Caco-2 (cell line): ENCODE measurements at regions not wholly inside any gene's neighbourhood (a gene's known extent, or its start where the extent isn't known, plus 50 kb on each side); places are given as distances from the start of the nearest gene placed in this dataset.

Experiments used
- BruUV-seq: library from RNA; stranded (reverse); fragments of 400-500 nt; replicated peaks from 2 replicates; lab custom pipeline; 2021; lab: Mats Ljungman, UMichigan
- CTCF ChIA-PET: fragments of 300-600 bp; sonication (Branson Sonifier 250); formaldehyde crosslinking; loops from one replicate; lab custom pipeline; 2022; ENCODE audit warnings: antibody characterized with exemption; lab: Charles Lee
- POLR2A ChIA-PET: fragments of 300-600 bp; sonication (Branson Sonifier 250); formaldehyde crosslinking; loops from one replicate; lab custom pipeline; 2022; ENCODE audit warnings: antibody characterized with exemption; lab: Charles Lee
- DNase-seq, 2 experiments: peaks; one replicate each; pipeline versions ENCODE4 v3.0.0 to v3.0.0-alpha.2; 2020 to 2022
- H3K27me3 ChIP-seq: replicated peaks from 2 replicates; pipeline ENCODE4 v1.6.0; 2011; ENCODE audit warnings: low read length; ENCODE audit not compliant: control insufficient read depth, insufficient read depth
- H3K36me3 ChIP-seq: 2 replicates; pipeline ENCODE4 v1.5.1; 2011; ENCODE audit warnings: low read length; ENCODE audit not compliant: control insufficient read depth, insufficient read depth
- H3K4me1 ChIP-seq: fragments of 250-450 bp; sonication (Bioruptor Pico); 2 replicates; pipeline ENCODE4 v1.5.1; 2020; ENCODE audit warnings: mild to moderate bottlenecking
- H3K4me3 ChIP-seq: 2 replicates; pipeline ENCODE4 v1.5.1; 2011; ENCODE audit warnings: low read depth, mild to moderate bottlenecking, control low read depth, low read length
- H3K9me3 ChIP-seq: fragments of 250-450 bp; sonication (Bioruptor Pico); 2 replicates; pipeline ENCODE4 v1.5.1; 2020; ENCODE audit warnings: mild to moderate bottlenecking, moderate library complexity
- H3K27ac Mint-ChIP-seq: one replicate; pipeline ENCODE4 v1.8.0; 2022; ENCODE audit warnings: mixed read lengths; ENCODE audit not compliant: unreplicated experiment
- H3K27me3 Mint-ChIP-seq: one replicate; pipeline ENCODE4 v1.8.0; 2022; ENCODE audit warnings: mixed read lengths; ENCODE audit not compliant: insufficient read depth, unreplicated experiment
- H3K36me3 Mint-ChIP-seq: one replicate; pipeline ENCODE4 v1.8.0; 2022; ENCODE audit warnings: mild to moderate bottlenecking, mixed read lengths; ENCODE audit not compliant: insufficient read depth, unreplicated experiment
- H3K4me1 Mint-ChIP-seq: one replicate; pipeline ENCODE4 v1.8.0; 2022; ENCODE audit warnings: low read depth, mixed read lengths; ENCODE audit not compliant: unreplicated experiment
- H3K4me3 Mint-ChIP-seq: one replicate; pipeline ENCODE4 v1.8.0; 2022; ENCODE audit warnings: mild to moderate bottlenecking, moderate library complexity, mixed read lengths; ENCODE audit not compliant: unreplicated experiment
- H3K9me3 Mint-ChIP-seq: one replicate; pipeline ENCODE4 v1.8.0; 2022; ENCODE audit warnings: mixed read lengths; ENCODE audit not compliant: unreplicated experiment
- intact Hi-C: fragments of 100-400 bp; cut with micrococcal nuclease; formaldehyde crosslinking; loops from one replicate; pipeline ENCODE4 v1.10.0; 2022; ENCODE audit not compliant: unreplicated experiment
- TF ChIP-seq, protein P1 (sequence below), 2 experiments: fragments of 200-600 bp in 1 of 2; IDR thresholded peaks; 1 replicate in 1 of 2; 2 replicates in 1 of 2; pipeline versions ENCODE4 v1.5.1 to v1.8.0; 2011 to 2022; ENCODE audit warnings: antibody characterized with exemption in 1 of 2, control low read depth in 1 of 2, inconsistent platforms in 1 of 2, low read depth in 1 of 2, low read length in 1 of 2, mild to moderate bottlenecking in 1 of 2, moderate library complexity in 1 of 2; ENCODE audit not compliant: insufficient read depth in 1 of 2, severe bottlenecking in 1 of 2, unreplicated experiment in 1 of 2

- no peaks in the 10 kb centered on the region for H3K36me3 Mint-ChIP-seq
- Histone ChIP-seq H3K36me3 (no peaks in the 10 kb centered on the region), H3K4me3 (no peak overlapping the region), H3K9me3 (peaks cover 5% of the 10 kb centered on the region; the same call in 1 of the 2 replicates), H3K27me3 (no peaks in the 10 kb centered on the region), H3K4me1 (no peaks in the 10 kb centered on the region)
- H3K27ac Mint-ChIP-seq: no peak overlapping the region
- BruUV-seq: no TSS peak
- ChIA-PET POLR2A (no interaction called here), CTCF (no interaction called here)
- intact Hi-C loops: no loop called here
- no peaks in the 10 kb centered on the region for H3K27me3 Mint-ChIP-seq
- TF ChIP-seq, protein P1, sequence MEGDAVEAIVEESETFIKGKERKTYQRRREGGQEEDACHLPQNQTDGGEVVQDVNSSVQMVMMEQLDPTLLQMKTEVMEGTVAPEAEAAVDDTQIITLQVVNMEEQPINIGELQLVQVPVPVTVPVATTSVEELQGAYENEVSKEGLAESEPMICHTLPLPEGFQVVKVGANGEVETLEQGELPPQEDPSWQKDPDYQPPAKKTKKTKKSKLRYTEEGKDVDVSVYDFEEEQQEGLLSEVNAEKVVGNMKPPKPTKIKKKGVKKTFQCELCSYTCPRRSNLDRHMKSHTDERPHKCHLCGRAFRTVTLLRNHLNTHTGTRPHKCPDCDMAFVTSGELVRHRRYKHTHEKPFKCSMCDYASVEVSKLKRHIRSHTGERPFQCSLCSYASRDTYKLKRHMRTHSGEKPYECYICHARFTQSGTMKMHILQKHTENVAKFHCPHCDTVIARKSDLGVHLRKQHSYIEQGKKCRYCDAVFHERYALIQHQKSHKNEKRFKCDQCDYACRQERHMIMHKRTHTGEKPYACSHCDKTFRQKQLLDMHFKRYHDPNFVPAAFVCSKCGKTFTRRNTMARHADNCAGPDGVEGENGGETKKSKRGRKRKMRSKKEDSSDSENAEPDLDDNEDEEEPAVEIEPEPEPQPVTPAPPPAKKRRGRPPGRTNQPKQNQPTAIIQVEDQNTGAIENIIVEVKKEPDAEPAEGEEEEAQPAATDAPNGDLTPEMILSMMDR (IDR thresholded peaks at IDR 0.05; ENCODE audit: insufficient read depth in 1 of 2, low read depth in 1 of 2, low read length in 1 of 2, severe bottlenecking in 1 of 2, unreplicated experiment in 1 of 2): no peak
- H3K9me3 Mint-ChIP-seq: no peaks in the 10 kb centered on the region
- H3K4me1 Mint-ChIP-seq: no peaks in the 10 kb centered on the region
- H3K4me3 Mint-ChIP-seq: no peak overlapping the region
- DNase-seq: peak in 1 of 2 experiments; percentile 10
These were observed 772.4 kb upstream of the FBXO33 start for GRCh38 chr14:40204441-40205175.

DNA sequence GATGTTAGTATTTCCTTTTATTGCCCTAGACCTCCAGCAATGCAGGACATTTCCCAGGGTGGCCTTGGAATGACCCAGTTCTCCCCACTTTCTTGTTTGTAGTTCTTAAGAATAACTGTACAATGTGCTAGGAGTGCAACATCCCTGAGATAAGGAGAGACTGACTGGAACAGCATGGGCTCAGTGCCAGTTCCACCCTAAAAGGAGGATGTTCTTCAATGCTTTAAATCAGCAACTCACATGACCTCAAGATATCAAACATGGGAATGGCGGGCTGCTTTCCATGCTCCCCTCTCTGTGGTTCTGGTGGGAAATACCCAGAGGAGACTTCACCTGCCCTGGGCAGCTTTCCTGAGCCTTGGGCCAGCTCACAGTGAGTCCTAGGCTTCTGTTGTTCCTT lies 766.9 kb upstream of the FBXO33 start:
- Histone ChIP-seq H3K4me3 (no peak overlapping the region), H3K27me3 (no peaks in the 10 kb centered on the region), H3K9me3 (peaks cover 5% of the 10 kb centered on the region; the same call in 1 of the 2 replicates), H3K4me1 (no peaks in the 10 kb centered on the region), H3K36me3 (no peaks in the 10 kb centered on the region)
- Mint-ChIP-seq H3K4me3 (no peak overlapping the region), H3K4me1 (no peaks in the 10 kb centered on the region), H3K9me3 (no peaks in the 10 kb centered on the region), H3K27ac (no peak overlapping the region), H3K27me3 (no peaks in the 10 kb centered on the region), H3K36me3 (no peaks in the 10 kb centered on the region)
- no TSS peak for BruUV-seq
- POLR2A ChIA-PET: no interaction called here
- CTCF ChIA-PET: no interaction called here
- TF ChIP-seq, protein P1 (IDR thresholded peaks at IDR 0.05; ENCODE audit: insufficient read depth in 1 of 2, low read depth in 1 of 2, low read length in 1 of 2, severe bottlenecking in 1 of 2, unreplicated experiment in 1 of 2): no peak
- intact Hi-C loops: no loop called here
- DNase-seq: no peak

DNA sequence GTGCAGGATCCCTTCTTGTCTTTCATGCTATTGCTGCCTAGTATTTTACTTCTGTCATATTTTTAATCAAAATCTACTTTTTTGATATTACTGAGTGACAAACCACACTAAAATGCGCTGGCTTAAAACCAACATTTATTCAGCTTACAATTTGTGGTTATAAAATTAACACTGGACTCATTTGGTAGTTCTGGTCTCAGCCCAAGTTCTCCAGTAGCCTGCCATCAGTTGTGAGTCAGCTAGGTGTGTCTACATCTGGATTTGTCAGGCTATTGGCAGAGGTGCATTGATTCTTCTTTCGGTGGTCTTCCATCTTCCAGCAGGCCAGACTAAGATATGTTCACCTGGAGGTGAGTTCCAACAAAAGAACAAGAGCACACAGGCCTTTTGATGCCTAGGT lies 765.1 kb upstream of the FBXO33 start:
- H3K4me3 ChIP-seq: no peak overlapping the region
- Mint-ChIP-seq H3K9me3 (no peaks in the 10 kb centered on the region), H3K27ac (no peak overlapping the region), H3K4me3 (no peak overlapping the region), H3K27me3 (no peaks in the 10 kb centered on the region), H3K4me1 (no peaks in the 10 kb centered on the region), H3K36me3 (no peaks in the 10 kb centered on the region)
- intact Hi-C loops: no loop called here
- DNase-seq: no peak
- no TSS peak for BruUV-seq
- H3K9me3 ChIP-seq: peaks cover 5% of the 10 kb centered on the region; the same call in 1 of the 2 replicates
- no peaks in the 10 kb centered on the region for H3K27me3 ChIP-seq
- no peaks in the 10 kb centered on the region for H3K36me3 ChIP-seq
- TF ChIP-seq, protein P1 (IDR thresholded peaks at IDR 0.05; ENCODE audit: insufficient read depth in 1 of 2, low read depth in 1 of 2, low read length in 1 of 2, severe bottlenecking in 1 of 2, unreplicated experiment in 1 of 2): no peak
- H3K4me1 ChIP-seq: no peaks in the 10 kb centered on the region
- CTCF ChIA-PET: no interaction called here
- POLR2A ChIA-PET: no interaction called here
